HepG2 (cell line): ENCODE measurements at regions not wholly inside any gene's neighbourhood (a gene's known extent, or its start where the extent isn't known, plus 50 kb on each side); places are given as distances from the start of the nearest gene placed in this dataset.
A peak's percentile ranks its signal among the peaks of the same experiment; 100 is the strongest.

Experiments used
- ATAC-seq: fragments of 200-7000 bp; cut with Tn5 transposase; 3 replicates; pipeline ENCODE4 v1.9.1; 2020; ENCODE audit warnings: mild to moderate bottlenecking, moderate library complexity
- BruUV-seq: library from RNA; stranded (reverse); fragments of 400-500 nt; replicated peaks from 2 replicates; lab custom pipeline; 2021; lab: Mats Ljungman, UMichigan
- CTCF ChIA-PET: fragments of 300-600 bp; formaldehyde crosslinking; extraction: SDS; loops from one replicate; lab custom pipeline; 2021; ENCODE audit warnings: low total read pairs, inconsistent platforms, low intra/inter-chr PET ratio; lab: Yijun Ruan, JAX
- POLR2A ChIA-PET: fragments of 350-600 bp; sonication (Branson Sonifier 250); formaldehyde crosslinking; loops from one replicate; lab custom pipeline; 2020; ENCODE audit warnings: antibody characterized with exemption, inconsistent platforms; lab: Yijun Ruan, JAX
- DNase-seq: peaks from one replicate; pipeline ENCODE4 v3.0.0-alpha.2; 2015; ENCODE audit warnings: low spot score
- FAIRE-seq: peaks from 3 replicates; lab custom pipeline; 2011; peaks lifted over from hg19 to GRCh38; lab: Jason Lieb, UNC
- H2AFZ ChIP-seq: one replicate; pipeline ENCODE4 v1.6.1; 2011; ENCODE audit warnings: low read length, inconsistent platforms
- H3K27ac ChIP-seq: fragments of 300-600 bp; 3 replicates; pipeline ENCODE4 v1.8.0; 2011; ENCODE audit warnings: mixed run types, mild to moderate bottlenecking, mixed read lengths, low read length, inconsistent platforms; ENCODE audit not compliant: insufficient read depth; ENCODE audit errors: extremely low read length
- H3K27me3 ChIP-seq, 2 experiments: fragments of 200-600 bp in 1 of 2; 2 replicates in 1 of 2; 3 replicates in 1 of 2; pipeline versions ENCODE4 v1.6.0 to v1.8.0; 2011; ENCODE audit warnings: low read length in 2 of 2, mild to moderate bottlenecking in 2 of 2, moderate library complexity in 2 of 2, inconsistent platforms in 1 of 2; ENCODE audit not compliant: insufficient read depth in 2 of 2, control insufficient read depth in 1 of 2
- H3K36me3 ChIP-seq, 2 experiments: fragments of 200-600 bp in 1 of 2; replicated peaks in 1 of 2; 2 replicates in 1 of 2; 3 replicates in 1 of 2; pipeline versions ENCODE4 v1.5.1 to v1.8.0; 2011; ENCODE audit warnings: low read length in 2 of 2, inconsistent platforms in 1 of 2; ENCODE audit not compliant: insufficient read depth in 2 of 2, control insufficient read depth in 1 of 2
- H3K4me1 ChIP-seq: 2 replicates; pipeline ENCODE4 v1.5.1; 2012; ENCODE audit warnings: low read length, inconsistent platforms; ENCODE audit not compliant: insufficient read depth
- H3K4me2 ChIP-seq: 2 replicates; pipeline ENCODE4 v1.6.0; 2011; ENCODE audit warnings: low read depth, low read length, inconsistent platforms
- H3K4me3 ChIP-seq, 3 experiments: fragments of 200-600 bp in 1 of 3; sonication (generic), shearing (Covaris generic) in 1 of 3; replicated peaks in 1 of 3; 2 replicates each; pipeline ENCODE4 v1.5.1; 2011 to 2016; ENCODE audit warnings: low read length in 3 of 3, inconsistent platforms in 2 of 3, low read depth in 2 of 3, mild to moderate bottlenecking in 2 of 3, control low read depth in 1 of 3, mixed read lengths in 1 of 3; ENCODE audit not compliant: insufficient read depth in 1 of 3
- H3K79me2 ChIP-seq: one replicate; pipeline ENCODE4 v1.6.1; 2011; ENCODE audit warnings: low read length, inconsistent platforms; ENCODE audit not compliant: insufficient read depth
- H3K9ac ChIP-seq: 2 replicates; pipeline ENCODE4 v1.6.0; 2011; ENCODE audit warnings: mild to moderate bottlenecking, low read depth, low read length, inconsistent platforms; ENCODE audit not compliant: insufficient read depth
- H3K9me3 ChIP-seq: 2 replicates; pipeline ENCODE4 v1.5.1; 2012; ENCODE audit warnings: mild to moderate bottlenecking, low read length
- H4K20me1 ChIP-seq: 2 replicates; pipeline ENCODE4 v1.6.0; 2011; ENCODE audit warnings: inconsistent platforms, mild to moderate bottlenecking, low read length, moderate library complexity; ENCODE audit not compliant: insufficient read depth
- ATF5 ChIP-seq: sonication (generic); formaldehyde crosslinking; IDR thresholded peaks from 2 replicates; pipeline ENCODE4 v1.4.0; 2020; ENCODE audit warnings: mild to moderate bottlenecking, low read depth, missing genetic modification reagents
- DNMT3B ChIP-seq: conservative IDR thresholded peaks from 2 replicates; pipeline ENCODE4 v1.6.1; 2016; ENCODE audit warnings: missing biosample characterization, control low read depth
- ETV5 ChIP-seq: IDR thresholded peaks from 2 replicates; pipeline ENCODE4 v1.6.1; 2018; ENCODE audit warnings: missing biosample characterization, missing genetic modification reagents, inconsistent platforms, borderline replicate concordance
- HNRNPUL1 ChIP-seq: fragments of 200-400 bp; formaldehyde crosslinking; IDR thresholded peaks from 2 replicates; pipeline ENCODE4 v1.6.1; 2017; ENCODE audit warnings: low read depth, mild to moderate bottlenecking, low read length, moderate library complexity
- IRF9 ChIP-seq: sonication (generic); formaldehyde crosslinking; IDR thresholded peaks from 2 replicates; pipeline ENCODE4 v1.8.0; 2022; ENCODE audit warnings: missing genetic modification reagents, mild to moderate bottlenecking, borderline replicate concordance
- NFYC ChIP-seq: IDR thresholded peaks from 2 replicates; pipeline ENCODE4 v1.6.1; 2016; ENCODE audit warnings: missing genetic modification reagents, missing compliant biosample characterization
- NRL ChIP-seq: sonication (generic); formaldehyde crosslinking; IDR thresholded peaks from 2 replicates; pipeline ENCODE4 v1.5.0; 2020; ENCODE audit warnings: missing genetic modification reagents, mild to moderate bottlenecking, moderate library complexity, borderline replicate concordance
- RCOR2 ChIP-seq: IDR thresholded peaks from 2 replicates; pipeline ENCODE4 v1.6.1; 2016; ENCODE audit warnings: missing biosample characterization, missing genetic modification reagents
- SRY ChIP-seq: sonication (generic); formaldehyde crosslinking; IDR thresholded peaks from 2 replicates; pipeline ENCODE4 v1.8.0; 2022; ENCODE audit warnings: mild to moderate bottlenecking, missing genetic modification reagents
- STAG1 ChIP-seq: sonication (generic); formaldehyde crosslinking; IDR thresholded peaks from 2 replicates; pipeline ENCODE4 v1.4.0; 2020; ENCODE audit warnings: missing genetic modification reagents
- ZFP36L2 ChIP-seq: sonication (generic); formaldehyde crosslinking; IDR thresholded peaks from 2 replicates; pipeline ENCODE4 v1.4.0; 2020; ENCODE audit warnings: missing genetic modification reagents
- ZNF264 ChIP-seq: sonication (generic); formaldehyde crosslinking; IDR thresholded peaks from 2 replicates; pipeline ENCODE4 v1.4.0; 2020; ENCODE audit warnings: missing genetic modification reagents
- ZNF282 ChIP-seq: fragments of 450-650 bp; IDR thresholded peaks from 2 replicates; pipeline ENCODE4 v1.6.1; 2018; ENCODE audit not compliant: partially characterized antibody
- ZNF317 ChIP-seq: sonication (generic); formaldehyde crosslinking; IDR thresholded peaks from 2 replicates; pipeline ENCODE4 v1.5.0; 2020; ENCODE audit warnings: mild to moderate bottlenecking, missing genetic modification reagents
- ZNF34 ChIP-seq: sonication (generic); formaldehyde crosslinking; IDR thresholded peaks from 2 replicates; pipeline ENCODE4 v1.4.0; 2020; ENCODE audit warnings: mild to moderate bottlenecking, missing genetic modification reagents, borderline replicate concordance
- ZNF670 ChIP-seq: sonication (generic); formaldehyde crosslinking; IDR thresholded peaks from 2 replicates; pipeline ENCODE4 v1.8.0; 2022; ENCODE audit warnings: mild to moderate bottlenecking, missing genetic modification reagents, borderline replicate concordance
- WGBS: methylation state at CpG from one replicate; pipeline ENCODE4 v1.1.6; 2017; ENCODE audit warnings: low lambda C conversion rate; 5-methylcytosine and 5-hydroxymethylcytosine counted together
- in situ Hi-C: cut with HindIII; loops from 2 replicates; pipeline ENCODE4 v1.10.0; 2017; ENCODE audit warnings: low pct_unique_long_range_greater_than_20kb; ENCODE audit not compliant: extremely low pct_ligation_motif_present
- intact Hi-C: fragments of 100-400 bp; cut with micrococcal nuclease; formaldehyde crosslinking; loops from one replicate; pipeline ENCODE4 v1.10.0; 2022; ENCODE audit not compliant: unreplicated experiment
- TF ChIP-seq, protein P1 (sequence below): sonication (generic); formaldehyde crosslinking; IDR thresholded peaks from 2 replicates; pipeline ENCODE4 v1.5.0; 2020; ENCODE audit warnings: mild to moderate bottlenecking, missing genetic modification reagents, moderate library complexity

- TF ChIP-seq IRF9 (CRISPR knock-in tag) (no peak), ZNF317 (no peak), HNRNPUL1 (no peak), NRL (CRISPR knock-in tag) (no peak)
These were observed 415.2 kb upstream of the SMARCA2 start (continued) for GRCh38 chr9:1599961-1600360.

DNA sequence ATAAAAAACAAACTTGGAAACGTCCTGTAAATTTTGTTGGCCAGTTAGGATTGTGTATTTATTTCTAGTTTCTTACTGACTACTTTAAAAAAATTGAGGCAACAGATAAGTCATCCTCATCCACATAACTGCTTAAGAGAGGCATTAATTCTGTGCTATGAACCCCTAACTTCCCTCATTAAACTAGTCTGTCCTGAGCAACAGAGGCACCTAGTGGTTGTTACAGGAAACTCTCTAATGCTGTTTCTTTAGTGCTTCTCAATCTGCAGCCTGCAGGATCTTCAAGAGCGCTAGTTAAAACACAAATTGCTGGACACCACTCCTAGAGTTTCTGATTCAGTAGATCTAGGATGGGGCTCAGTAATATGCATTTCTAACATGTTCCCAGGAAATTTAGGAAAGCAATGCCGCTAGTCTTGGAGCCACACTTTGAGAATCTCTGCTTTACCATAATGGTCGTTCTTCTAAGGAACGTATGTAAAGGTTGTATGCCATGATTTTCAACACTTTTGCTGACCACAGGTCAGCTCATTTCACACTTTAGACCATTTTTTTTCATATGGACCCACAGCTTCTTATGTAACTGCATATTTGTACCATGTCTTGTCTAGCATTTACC lies 410.1 kb upstream of the SMARCA2 start:
- WGBS = 11% methylated on average over 5 of the region's 5 CpGs
- CTCF ChIA-PET = interaction anchor here (0.7 to 1.8 kb wide), 3 partner anchors 144 to 587 kb away, joined by 3 to 7 read pairs (median 5); no protein-coding TSS in a partner anchor
- H3K79me2 ChIP-seq = no peaks in the 10 kb centered on the region
- peak; percentile 18 for FAIRE-seq
- no peak overlapping the region for H3K4me2 ChIP-seq
- intact Hi-C loops = loop anchor here (1.0 to 2.0 kb wide), 3 partner anchors 145 to 586 kb away; no protein-coding TSS in a partner anchor
- H3K27ac ChIP-seq = no peak overlapping the region
- POLR2A ChIA-PET = no interaction called here
- H2AFZ ChIP-seq = no peak overlapping the region
- H3K36me3 ChIP-seq = no peaks in the 10 kb centered on the region
- no peak overlapping the region for H3K9ac ChIP-seq
- in situ Hi-C loops = loop anchor here (10.0 kb wide), 1 partner anchor 140 kb away; no protein-coding TSS in a partner anchor
- no peaks in the 10 kb centered on the region for H4K20me1 ChIP-seq
- no peaks in the 10 kb centered on the region for H3K27me3 ChIP-seq
- H3K4me1 ChIP-seq = no peaks in the 10 kb centered on the region
- no peak overlapping the region for H3K4me3 ChIP-seq
- BruUV-seq = no TSS peak
- DNase-seq = peak; percentile 25
- ATAC-seq = peak; percentile 78
- H3K9me3 ChIP-seq = 0 out of 2 replicates have a peak, but pooled peaks cover 4% of the 10 kb centered on the region
- TF ChIP-seq ZNF264 (CRISPR knock-in tag) = no peak
- peak; percentile 51 for TF ChIP-seq STAG1
- TF ChIP-seq RCOR2 (CRISPR knock-in tag) = no peak
- no peak for TF ChIP-seq ZNF34 (CRISPR knock-in tag)
- TF ChIP-seq, protein P1, sequence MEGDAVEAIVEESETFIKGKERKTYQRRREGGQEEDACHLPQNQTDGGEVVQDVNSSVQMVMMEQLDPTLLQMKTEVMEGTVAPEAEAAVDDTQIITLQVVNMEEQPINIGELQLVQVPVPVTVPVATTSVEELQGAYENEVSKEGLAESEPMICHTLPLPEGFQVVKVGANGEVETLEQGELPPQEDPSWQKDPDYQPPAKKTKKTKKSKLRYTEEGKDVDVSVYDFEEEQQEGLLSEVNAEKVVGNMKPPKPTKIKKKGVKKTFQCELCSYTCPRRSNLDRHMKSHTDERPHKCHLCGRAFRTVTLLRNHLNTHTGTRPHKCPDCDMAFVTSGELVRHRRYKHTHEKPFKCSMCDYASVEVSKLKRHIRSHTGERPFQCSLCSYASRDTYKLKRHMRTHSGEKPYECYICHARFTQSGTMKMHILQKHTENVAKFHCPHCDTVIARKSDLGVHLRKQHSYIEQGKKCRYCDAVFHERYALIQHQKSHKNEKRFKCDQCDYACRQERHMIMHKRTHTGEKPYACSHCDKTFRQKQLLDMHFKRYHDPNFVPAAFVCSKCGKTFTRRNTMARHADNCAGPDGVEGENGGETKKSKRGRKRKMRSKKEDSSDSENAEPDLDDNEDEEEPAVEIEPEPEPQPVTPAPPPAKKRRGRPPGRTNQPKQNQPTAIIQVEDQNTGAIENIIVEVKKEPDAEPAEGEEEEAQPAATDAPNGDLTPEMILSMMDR (CRISPR knock-in tag) = peak; percentile 64
- TF ChIP-seq DNMT3B (CRISPR knock-in tag) = no peak
- TF ChIP-seq ETV5 = no peak
- TF ChIP-seq SRY (CRISPR knock-in tag) = no peak
- TF ChIP-seq ZFP36L2 (CRISPR knock-in tag) = no peak
- no peak for TF ChIP-seq NFYC (CRISPR knock-in tag)
- TF ChIP-seq ATF5 (CRISPR knock-in tag) = no peak
- TF ChIP-seq ZNF282 = no peak
- TF ChIP-seq ZNF670 = no peak
